ENCODE measurements at regions not wholly inside any gene's neighbourhood (a gene's known extent, or its start where the extent isn't known, plus 50 kb on each side); places are given as distances from the start of the nearest gene placed in this dataset.

GRCh38 chr2:18297534-18298058 is 262.9 kb downstream of the RDH14 start:
- Histone ChIP-seq H3K9me2 (ENCODE audit: insufficient read depth) (no peaks in the 10 kb centered on the region; the same call in 1 of the 2 replicates), H3F3A (replicated peaks; ENCODE audit: low read depth) (no peaks in the 10 kb centered on the region), H3K27me3 (ENCODE audit: insufficient read depth) (no peaks in the 10 kb centered on the region), H2AFZ (no peak overlapping the region), H3K79me2 (replicated peaks; ENCODE audit: insufficient read depth) (no peaks in the 10 kb centered on the region), H3K4me1 (ENCODE audit: insufficient read depth) (peaks cover 4% of the 10 kb centered on the region; the same call in 1 of the 2 replicates), H4K20me1 (replicated peaks; ENCODE audit: insufficient read depth) (no peaks in the 10 kb centered on the region), H3K36me3 (ENCODE audit: insufficient read depth) (no peaks in the 10 kb centered on the region), H3K4me3 (no peak overlapping the region), H3K4me2 (no peak overlapping the region), H3K27ac (ENCODE audit: low read depth) (no peak overlapping the region)
- TF ChIP-seq, protein P1, sequence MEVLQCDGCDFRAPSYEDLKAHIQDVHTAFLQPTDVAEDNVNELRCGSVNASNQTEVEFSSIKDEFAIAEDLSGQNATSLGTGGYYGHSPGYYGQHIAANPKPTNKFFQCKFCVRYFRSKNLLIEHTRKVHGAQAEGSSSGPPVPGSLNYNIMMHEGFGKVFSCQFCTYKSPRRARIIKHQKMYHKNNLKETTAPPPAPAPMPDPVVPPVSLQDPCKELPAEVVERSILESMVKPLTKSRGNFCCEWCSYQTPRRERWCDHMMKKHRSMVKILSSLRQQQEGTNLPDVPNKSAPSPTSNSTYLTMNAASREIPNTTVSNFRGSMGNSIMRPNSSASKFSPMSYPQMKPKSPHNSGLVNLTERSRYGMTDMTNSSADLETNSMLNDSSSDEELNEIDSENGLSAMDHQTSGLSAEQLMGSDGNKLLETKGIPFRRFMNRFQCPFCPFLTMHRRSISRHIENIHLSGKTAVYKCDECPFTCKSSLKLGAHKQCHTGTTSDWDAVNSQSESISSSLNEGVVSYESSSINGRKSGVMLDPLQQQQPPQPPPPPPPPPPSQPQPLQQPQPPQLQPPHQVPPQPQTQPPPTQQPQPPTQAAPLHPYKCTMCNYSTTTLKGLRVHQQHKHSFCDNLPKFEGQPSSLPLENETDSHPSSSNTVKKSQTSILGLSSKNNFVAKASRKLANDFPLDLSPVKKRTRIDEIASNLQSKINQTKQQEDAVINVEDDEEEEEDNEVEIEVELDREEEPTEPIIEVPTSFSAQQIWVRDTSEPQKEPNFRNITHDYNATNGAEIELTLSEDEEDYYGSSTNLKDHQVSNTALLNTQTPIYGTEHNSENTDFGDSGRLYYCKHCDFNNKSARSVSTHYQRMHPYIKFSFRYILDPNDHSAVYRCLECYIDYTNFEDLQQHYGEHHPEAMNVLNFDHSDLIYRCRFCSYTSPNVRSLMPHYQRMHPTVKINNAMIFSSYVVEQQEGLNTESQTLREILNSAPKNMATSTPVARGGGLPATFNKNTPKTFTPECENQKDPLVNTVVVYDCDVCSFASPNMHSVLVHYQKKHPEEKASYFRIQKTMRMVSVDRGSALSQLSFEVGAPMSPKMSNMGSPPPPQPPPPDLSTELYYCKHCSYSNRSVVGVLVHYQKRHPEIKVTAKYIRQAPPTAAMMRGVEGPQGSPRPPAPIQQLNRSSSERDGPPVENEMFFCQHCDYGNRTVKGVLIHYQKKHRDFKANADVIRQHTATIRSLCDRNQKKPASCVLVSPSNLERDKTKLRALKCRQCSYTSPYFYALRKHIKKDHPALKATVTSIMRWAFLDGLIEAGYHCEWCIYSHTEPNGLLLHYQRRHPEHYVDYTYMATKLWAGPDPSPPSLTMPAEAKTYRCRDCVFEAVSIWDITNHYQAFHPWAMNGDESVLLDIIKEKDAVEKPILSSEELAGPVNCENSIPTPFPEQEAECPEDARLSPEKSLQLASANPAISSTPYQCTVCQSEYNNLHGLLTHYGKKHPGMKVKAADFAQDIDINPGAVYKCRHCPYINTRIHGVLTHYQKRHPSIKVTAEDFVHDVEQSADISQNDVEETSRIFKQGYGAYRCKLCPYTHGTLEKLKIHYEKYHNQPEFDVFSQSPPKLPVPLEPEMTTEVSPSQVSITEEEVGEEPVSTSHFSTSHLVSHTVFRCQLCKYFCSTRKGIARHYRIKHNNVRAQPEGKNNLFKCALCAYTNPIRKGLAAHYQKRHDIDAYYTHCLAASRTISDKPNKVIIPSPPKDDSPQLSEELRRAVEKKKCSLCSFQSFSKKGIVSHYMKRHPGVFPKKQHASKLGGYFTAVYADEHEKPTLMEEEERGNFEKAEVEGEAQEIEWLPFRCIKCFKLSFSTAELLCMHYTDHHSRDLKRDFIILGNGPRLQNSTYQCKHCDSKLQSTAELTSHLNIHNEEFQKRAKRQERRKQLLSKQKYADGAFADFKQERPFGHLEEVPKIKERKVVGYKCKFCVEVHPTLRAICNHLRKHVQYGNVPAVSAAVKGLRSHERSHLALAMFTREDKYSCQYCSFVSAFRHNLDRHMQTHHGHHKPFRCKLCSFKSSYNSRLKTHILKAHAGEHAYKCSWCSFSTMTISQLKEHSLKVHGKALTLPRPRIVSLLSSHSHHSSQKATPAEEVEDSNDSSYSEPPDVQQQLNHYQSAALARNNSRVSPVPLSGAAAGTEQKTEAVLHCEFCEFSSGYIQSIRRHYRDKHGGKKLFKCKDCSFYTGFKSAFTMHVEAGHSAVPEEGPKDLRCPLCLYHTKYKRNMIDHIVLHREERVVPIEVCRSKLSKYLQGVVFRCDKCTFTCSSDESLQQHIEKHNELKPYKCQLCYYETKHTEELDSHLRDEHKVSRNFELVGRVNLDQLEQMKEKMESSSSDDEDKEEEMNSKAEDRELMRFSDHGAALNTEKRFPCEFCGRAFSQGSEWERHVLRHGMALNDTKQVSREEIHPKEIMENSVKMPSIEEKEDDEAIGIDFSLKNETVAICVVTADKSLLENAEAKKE (CRISPR knock-in tag; IDR thresholded peaks at IDR 0.05) = no peak
- TF ChIP-seq, protein P2, sequence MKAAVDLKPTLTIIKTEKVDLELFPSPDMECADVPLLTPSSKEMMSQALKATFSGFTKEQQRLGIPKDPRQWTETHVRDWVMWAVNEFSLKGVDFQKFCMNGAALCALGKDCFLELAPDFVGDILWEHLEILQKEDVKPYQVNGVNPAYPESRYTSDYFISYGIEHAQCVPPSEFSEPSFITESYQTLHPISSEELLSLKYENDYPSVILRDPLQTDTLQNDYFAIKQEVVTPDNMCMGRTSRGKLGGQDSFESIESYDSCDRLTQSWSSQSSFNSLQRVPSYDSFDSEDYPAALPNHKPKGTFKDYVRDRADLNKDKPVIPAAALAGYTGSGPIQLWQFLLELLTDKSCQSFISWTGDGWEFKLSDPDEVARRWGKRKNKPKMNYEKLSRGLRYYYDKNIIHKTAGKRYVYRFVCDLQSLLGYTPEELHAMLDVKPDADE (IDR thresholded peaks at IDR 0.05) = no peak
- no peak for TF ChIP-seq CTCF (conservative IDR thresholded peaks at IDR 0.05; ENCODE audit: low read depth in 2 of 2)
- TF ChIP-seq ZNF114 (CRISPR knock-in tag; IDR thresholded peaks at IDR 0.05) = no peak
- TF ChIP-seq REST (IDR thresholded peaks at IDR 0.05; ENCODE audit: unreplicated experiment) = no peak
- TF ChIP-seq STAT1 (IDR thresholded peaks at IDR 0.05; ENCODE audit: unreplicated experiment) = no peak
- TF ChIP-seq ZNF331 (CRISPR knock-in tag; IDR thresholded peaks at IDR 0.05; ENCODE audit: low read depth) = no peak
- TF ChIP-seq CREB1 (CRISPR knock-in tag; IDR thresholded peaks at IDR 0.05; ENCODE audit: low read depth) = no peak
- TF ChIP-seq EZH2phosphoT487 (IDR thresholded peaks at IDR 0.05; ENCODE audit: unreplicated experiment) = no peak
- TF ChIP-seq EZH2 (IDR thresholded peaks at IDR 0.05; ENCODE audit: low read depth, unreplicated experiment) = no peak
- no peak for TF ChIP-seq POLR2AphosphoS5 (IDR thresholded peaks at IDR 0.05; ENCODE audit: low read depth)
- ATAC-seq (no peak), DNase-seq (ENCODE audit: low spot score) (no peak)
- H3K36me3 Mint-ChIP-seq (ENCODE audit: low read depth) = no peaks in the 10 kb centered on the region
- peaks cover 3% of the 10 kb centered on the region; the same call in 1 of the 3 replicates for H3K4me1 Mint-ChIP-seq
- H3K9me3 Mint-ChIP-seq = peaks cover 4% of the 10 kb centered on the region; the same call in 1 of the 3 replicates
- H3K27me3 Mint-ChIP-seq (ENCODE audit: insufficient read depth, low read depth, poor library complexity) = no peaks in the 10 kb centered on the region
- H3K4me3 Mint-ChIP-seq = no peak overlapping the region
- H3K27ac Mint-ChIP-seq = no peak overlapping the region
